HG03045 (cell line): ENCODE measurements at regions not wholly inside any gene's neighbourhood (a gene's known extent, or its start where the extent isn't known, plus 50 kb on each side); places are given as distances from the start of the nearest gene placed in this dataset.
A peak's percentile ranks its signal among the peaks of the same experiment; 100 is the strongest.

Experiments
- ATAC-seq: cut with Tn5 transposase; IDR thresholded peaks from one replicate; pipeline ENCODE4 v1.9.1; 2021; ENCODE audit warnings: mild to moderate bottlenecking, moderate library complexity; ENCODE audit not compliant: unreplicated experiment

DNA sequence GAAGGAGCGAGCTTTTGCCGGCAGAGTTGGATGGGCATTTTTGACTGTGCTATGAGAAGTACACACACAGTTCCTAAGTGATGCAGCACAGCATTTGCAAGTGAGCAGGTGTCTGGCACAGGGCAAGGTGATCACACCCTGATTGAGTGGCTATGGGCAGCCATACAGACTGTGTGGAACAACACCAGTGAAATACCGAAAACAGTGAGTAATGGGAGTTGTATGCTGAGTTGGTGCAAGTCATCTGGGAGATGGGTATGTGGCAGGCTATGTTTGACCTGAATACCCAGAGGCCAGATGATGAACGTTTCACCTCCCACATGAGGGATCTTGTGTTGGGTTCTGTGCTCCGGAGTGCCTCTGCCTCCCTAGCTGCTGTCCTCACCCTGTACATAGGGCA, 53.5 kb upstream of the TIPARP start:
- no peak for ATAC-seq

DNA sequence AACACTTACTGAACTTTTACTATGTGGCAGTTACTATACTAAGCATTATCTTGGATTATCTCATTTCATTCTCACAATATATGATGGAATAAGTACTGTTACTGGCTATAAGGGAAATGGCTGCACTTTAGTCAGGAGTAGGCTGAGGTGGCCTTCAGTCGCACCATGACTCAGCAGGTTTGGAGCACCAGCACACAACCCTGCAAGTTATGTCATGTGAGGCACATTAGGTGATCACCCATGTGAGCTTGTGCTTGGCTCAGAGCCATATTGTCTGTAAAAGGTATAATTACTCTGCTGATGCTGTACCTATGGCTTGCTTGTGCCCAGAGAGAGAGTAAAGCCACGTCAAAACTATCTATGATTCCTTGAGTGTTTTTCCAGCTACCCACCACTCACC, 54.1 kb upstream of the TIPARP start:
- no peak for ATAC-seq

DNA sequence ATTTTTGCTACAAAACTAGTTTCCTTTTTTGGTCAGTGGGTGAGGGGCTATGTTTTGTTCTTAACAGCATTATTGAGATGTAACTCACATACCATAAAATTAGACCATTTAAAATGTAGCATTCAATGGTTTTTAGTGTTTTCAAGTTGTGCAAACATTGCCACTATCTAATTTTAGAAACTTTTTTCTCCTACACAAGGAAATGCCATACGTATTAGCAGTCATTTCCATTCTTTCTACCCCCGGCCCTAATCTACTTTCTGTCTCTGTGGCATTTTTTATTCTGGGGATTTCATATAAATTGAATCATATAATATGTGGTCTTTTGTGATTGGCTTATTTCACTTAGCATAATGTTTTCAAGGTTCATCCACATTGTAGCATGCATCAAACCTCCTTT, 55.0 kb upstream of the TIPARP start:
- ATAC-seq: no peak

DNA sequence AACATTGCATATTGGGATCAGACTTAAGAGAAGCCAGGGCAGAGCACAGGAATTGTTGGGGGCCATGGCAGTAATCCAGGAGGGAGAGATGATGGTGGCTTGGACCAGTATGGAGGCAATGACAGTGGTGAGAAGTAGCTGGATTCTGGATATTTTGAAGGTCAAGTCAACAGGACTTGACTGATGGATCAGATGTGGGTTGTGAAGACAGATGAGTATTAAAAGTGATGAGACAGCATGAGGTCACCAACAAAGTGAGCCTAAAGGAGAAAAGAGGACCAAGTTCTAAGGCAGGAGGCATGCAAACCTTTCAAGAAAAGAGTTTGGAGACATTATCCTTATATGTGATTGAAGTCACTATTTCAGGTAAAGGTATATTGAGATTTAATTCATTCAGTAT, 56.6 kb upstream of the TIPARP start:
- no peak for ATAC-seq

DNA sequence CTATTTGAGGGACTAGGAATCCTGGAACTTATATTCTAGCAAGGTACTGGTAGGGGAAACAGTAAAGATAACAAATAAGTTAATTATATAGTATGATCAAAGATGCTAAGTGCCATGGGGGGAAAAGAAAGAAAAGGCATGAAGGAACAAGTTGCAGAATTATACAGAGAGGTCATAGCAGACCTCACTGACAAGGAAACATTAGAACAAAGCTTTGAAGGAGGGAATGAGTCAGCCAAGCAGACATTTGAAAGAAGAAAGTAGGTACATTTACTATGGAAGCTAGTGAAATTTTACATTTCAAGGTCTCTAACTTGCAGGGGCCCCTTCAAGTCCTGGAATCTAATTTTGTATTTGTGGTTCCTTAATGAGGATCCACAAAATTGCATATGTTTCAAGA, 57.2 kb upstream of the TIPARP start:
- no peak for ATAC-seq

DNA sequence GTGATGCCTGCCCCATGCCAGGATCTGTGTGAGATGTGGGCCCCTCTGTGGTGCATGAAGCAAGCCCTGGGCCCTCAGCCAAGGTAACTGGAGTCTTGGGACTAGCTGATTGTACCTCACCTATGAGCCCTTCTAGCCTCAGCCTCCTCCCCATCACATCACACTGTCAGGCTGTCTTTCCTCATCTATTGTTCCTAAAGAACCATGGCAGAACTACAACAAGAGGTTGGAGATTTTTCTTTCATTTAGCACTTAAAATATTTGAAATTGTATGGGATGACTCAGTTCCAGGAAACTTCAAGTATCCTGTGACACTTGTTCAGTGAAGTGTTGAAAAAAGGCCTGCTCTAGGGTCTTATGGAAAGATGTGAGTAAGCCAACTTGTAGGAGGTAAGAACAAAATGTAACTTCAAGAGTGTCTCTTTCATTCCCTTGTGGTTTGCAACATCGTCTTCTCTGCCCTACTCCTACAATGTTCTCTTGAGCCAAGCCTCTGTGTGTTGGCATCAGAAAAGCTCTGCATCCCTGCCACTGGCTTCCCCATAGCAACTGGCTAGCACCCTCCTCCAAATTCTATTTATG, 58.7 kb upstream of the TIPARP start:
- no peak for ATAC-seq

DNA sequence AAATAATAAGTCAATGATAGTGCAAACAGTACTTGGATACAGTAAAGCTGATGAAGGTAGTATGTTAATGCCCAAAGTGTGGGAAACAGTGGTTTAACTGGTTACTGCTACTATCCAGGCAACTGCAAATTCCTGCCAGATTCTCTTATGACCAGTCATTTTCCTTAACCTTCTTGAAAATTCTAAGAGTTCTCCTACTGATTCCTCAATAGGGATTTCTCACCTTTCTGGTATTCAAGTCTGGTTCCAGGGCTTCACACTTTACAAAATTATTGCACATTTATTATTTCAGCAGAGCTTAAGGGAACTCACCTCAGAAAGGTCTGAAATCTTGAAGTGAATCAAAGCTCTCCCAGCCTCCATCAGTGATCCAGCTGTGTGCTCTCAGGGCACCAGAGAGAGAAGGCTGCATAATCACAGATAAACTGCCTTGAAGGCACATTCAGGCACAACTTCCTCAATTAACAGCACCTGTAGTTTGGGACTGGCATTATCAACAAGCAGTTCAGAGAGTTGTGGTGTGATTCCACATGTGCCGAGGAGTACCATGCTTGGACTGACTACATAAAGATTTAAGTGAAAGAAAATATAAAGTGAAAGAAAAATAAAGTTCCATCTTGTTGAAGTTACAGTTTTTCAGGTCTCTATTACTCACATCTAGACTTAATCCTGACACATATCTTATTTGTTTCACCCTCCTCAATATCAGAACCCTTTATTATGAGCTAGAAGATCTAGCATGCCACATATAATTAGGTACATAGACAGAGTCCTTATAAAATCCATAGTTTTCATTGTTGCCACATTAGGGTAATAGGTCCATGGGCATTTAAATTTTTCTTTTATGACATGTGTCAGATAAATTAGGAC, 59.5 kb upstream of the TIPARP start:
- no peak for ATAC-seq

DNA sequence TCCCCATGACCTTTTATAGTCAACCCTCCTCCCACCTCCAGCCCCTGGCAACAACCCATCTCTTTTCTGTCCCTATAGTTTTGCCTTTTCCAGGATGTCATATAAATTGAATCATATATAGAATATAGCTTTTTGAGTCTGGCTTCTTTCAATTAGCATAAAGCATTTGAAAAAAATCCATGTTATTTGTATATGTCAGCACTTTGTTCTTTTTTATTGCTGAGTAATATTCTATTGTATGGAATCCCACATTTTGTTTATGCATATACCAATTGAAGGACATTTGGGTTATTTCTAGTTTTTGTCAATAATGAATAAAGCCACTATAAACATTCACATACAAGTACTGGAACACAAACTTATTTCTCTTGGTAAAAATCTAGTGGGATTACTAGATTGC, 58.0 kb upstream of the SSR3 start:
- no peak for ATAC-seq

DNA sequence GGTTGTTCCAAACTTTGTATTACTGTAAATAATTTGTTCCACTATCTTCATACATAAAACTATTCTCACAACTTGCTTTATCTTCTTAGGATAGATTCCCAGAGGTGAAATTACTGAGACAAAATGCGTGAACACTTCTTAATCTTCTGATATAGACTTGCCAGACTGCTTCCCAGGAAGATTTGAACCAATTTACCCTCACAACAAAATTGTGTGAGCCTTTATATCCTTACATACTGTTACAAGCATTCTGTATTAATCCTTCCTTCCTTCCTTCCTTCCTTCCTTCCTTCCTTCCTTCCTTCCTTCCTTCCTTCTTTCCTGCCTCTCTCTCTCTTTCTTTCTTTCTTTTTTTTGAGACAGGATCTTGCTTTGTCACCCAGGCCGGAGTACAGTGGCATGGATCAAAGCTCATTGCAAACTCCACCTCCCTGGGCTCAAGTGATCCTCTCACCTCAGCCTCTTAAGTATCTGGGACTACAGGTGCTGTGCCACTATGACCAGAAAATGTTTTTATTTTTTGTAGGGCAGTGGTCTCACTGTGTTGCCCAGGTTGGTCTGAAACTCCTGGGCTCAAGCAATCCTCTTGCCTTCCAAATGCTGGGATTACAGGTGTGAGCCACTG, 57.1 kb upstream of the SSR3 start:
- ATAC-seq: no peak

DNA sequence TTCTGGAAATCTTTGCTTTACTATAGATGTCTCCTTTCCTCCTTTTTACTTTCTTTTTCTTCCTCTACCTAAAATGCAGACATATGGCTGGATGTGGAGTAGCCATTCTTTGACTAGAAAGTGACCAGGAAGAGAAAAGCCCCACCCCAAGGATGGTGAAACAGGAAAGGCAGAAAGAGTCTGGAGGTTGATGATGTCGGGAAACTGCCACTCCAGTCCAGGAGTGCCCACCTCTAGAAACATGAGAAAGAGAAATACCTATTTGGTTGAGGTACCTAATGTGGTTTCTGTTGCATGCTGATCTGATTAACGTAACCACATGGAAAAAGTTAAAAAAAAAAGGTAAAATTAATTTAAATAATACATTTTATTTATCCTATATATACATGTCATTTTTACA, 55.2 kb upstream of the SSR3 start:
- no peak for ATAC-seq

DNA sequence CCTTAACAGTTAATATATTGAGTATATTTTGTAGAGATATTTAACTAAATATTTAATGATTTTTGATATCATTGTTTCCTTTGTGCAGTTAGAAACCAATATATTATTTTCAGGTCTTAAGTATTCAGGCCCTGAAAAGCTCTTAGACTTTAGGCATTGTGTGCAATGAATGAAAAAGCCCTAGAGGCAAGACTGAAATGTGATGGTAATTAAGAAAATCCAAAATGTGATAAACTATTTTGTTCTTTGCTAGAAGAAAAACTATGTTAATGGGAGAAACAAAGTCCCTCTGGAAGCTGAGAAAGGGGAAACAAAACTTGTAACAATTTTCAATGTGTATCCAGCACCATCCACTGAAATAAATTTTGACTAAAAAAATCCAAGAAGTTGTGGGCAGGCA, 54.6 kb upstream of the SSR3 start:
- no peak for ATAC-seq

DNA sequence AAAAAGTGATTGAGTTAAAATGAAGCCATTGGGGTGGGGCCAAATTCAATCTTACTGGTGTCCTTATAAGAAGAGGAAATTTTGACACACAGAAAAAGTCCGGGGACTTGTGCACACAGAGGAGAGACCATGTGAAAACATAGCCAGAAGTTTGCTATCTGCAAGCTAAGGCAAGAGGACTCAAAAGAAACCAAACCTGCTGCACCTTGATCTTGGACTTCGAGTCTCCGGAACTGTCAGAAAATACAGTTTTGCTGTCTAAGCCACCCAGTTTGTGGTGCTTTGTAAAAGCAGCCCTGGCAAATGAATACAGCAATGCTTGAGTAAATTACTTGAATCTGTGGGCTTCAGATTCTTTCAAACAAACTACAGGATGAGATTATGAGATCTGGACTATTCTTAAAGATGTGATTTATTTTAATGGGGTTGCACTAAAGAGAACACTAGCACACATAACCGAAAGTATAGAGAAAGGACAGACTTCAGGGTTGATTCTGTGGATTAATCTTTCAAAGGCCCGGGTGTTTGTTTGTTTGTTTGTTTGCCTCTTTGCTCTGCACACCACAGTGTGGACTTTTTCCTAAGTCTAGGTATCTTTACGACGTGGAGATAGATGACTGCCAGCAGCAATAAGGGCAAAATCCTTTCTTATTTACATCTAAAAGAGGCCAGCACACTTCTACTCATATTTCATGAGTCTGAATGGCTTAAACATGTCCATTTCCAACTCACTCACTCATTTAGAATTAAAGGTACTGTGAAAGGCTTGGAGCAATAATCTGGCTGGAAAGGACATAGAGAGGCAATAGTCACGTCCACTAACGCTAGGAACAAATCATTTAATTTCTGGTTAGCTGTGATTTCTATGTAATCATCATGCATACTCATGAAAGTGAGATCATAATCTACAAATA, 53.9 kb upstream of the SSR3 start:
- no peak for ATAC-seq

DNA sequence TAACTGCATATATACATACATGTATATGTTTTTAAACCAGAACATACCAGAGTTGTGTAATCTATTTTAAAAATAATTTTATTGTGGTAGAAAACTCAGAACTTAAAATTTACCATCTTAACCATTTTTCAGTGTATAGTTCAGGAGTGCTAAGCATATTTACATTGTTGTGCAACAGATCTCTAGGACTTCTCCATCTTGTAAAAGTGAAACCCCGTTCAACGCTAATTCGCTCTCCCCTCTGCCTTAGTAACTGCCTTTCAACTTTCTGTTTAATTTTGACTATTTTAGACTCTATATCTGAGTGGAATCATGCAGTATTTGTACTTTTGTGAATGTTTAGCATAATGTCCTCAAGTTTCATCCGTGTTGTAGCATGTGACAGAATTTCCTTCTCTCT, 51.8 kb upstream of the SSR3 start:
- ATAC-seq: peak; percentile 57

DNA sequence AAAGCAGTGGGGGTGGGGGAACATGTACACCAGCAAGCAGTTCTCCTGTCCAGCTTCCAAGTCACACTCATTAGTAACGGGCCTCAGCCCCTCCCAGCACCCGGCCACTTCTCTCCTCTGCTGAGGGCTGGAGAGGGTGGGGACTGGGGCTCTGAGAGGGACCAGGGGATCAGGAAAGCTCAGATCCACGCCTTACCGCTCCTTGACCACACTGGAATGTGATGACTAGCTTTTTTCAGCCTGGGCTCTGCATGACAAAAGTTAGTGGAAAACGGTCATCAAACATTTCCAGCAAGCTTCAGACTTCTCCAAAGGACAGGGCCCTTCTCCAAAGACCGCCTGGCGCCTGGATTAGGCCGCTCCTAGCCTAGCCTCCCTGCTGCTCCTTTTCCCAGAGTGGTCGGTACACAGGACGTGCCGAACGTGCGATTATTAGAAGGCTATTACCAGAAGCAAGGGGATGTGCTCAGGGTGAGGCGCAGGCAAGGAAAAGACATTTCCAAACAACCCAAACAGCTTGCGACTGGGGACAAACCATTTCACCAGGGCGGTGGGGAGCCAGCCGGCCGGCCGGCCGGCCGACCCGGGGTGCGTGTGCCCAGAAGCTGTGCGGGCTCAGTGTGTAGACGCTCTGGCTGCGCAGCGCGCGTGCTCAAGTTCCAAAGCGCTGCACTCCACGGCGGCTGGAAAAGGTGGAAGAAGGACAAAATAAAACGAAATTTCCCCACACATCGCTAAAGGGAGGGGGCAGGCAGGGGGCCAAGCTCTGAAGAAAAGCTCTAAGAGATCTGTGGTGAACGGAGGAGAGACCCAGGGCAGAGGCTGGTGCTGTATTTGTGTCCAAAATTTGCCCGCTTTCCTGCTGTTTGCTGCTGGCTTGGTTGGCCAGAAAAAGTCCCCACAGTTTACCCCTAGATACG, 51.0 kb upstream of the SSR3 start:
- ATAC-seq: peak; percentile 36

DNA sequence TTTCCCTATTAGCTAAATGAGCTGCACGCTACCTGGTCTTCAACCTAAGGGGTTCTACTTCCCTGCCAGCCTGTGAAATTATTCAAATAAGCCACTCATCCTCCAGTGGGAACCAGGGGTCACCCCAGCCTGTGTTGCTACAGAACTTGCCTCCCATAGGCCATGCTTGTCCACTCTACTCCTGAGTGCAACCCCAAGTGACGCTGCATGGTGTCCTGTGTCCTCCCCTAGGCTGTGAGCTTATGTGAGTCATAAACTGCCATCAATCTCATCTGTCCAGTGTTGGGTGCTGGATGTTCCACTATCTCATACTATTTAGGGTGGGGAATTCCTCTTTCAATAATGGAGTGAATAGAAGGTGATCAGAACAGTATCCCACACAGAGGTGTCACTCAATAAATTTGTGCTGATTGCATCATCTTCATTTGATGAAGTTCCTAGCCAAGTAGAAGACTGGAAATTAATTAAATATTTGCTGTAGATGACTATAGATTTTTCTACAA, 49.8 kb upstream of the SSR3 start:
- no peak for ATAC-seq
